ENCODE measurements at regions not wholly inside any gene's neighbourhood (a gene's known extent, or its start where the extent isn't known, plus 50 kb on each side); places are given as distances from the start of the nearest gene placed in this dataset.

GRCh38 chr4:26151615-26152014 lies 169.2 kb upstream of the RBPJ start:
- TF ChIP-seq EP300 (IDR thresholded peaks at IDR 0.05; ENCODE audit: borderline replicate concordance) (no peak), RAD21 (IDR thresholded peaks at IDR 0.05; ENCODE audit: low read depth) (no peak), EGR1 (IDR thresholded peaks at IDR 0.05) (no peak), CEBPB (IDR thresholded peaks at IDR 0.05) (no peak)
- TF ChIP-seq, protein P1, sequence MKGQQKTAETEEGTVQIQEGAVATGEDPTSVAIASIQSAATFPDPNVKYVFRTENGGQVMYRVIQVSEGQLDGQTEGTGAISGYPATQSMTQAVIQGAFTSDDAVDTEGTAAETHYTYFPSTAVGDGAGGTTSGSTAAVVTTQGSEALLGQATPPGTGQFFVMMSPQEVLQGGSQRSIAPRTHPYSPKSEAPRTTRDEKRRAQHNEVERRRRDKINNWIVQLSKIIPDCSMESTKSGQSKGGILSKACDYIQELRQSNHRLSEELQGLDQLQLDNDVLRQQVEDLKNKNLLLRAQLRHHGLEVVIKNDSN (IDR thresholded peaks at IDR 0.05): no peak
